GM18870 (cell line): ENCODE measurements at regions not wholly inside any gene's neighbourhood (a gene's known extent, or its start where the extent isn't known, plus 50 kb on each side); places are given as distances from the start of the nearest gene placed in this dataset.

Source experiments
- ATAC-seq: cut with Tn5 transposase; IDR thresholded peaks from one replicate; pipeline ENCODE4 v1.9.1; 2021; ENCODE audit warnings: moderate library complexity; ENCODE audit not compliant: unreplicated experiment

DNA sequence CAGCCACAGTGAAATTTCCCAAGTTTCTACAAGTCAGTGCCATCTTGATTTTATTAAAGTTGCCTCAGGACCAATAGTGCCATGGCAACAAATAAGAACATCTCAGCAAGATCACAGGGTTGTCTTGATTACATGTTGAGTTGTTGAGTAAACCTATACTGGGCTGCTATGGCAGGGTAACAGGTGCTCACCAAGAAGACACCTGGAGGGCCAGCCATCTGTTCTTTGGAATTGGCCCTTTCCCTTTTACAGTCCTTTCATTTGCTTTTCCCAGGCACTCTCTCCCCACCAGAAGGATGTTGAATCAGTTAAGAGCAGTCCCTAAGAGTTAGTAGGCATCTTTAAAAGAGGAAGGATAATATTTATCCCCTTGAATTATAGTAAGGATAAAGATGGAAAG, 582.0 kb downstream of the TNS3 start:
- ATAC-seq: no peak

GRCh38 chr7:46996972-46997371, 584.9 kb downstream of the TNS3 start:
- ATAC-seq: no peak

- ATAC-seq: no peak
Observed at GRCh38 chr7:46993396-46993795, 588.5 kb downstream of the TNS3 start.

GRCh38 chr7:46990761-46991160, 591.1 kb downstream of the TNS3 start:
- ATAC-seq: no peak

GRCh38 chr7:46989247-46989646, 592.7 kb downstream of the TNS3 start:
- no peak for ATAC-seq

GRCh38 chr7:46982928-46983327, 599.0 kb downstream of the TNS3 start:
- no peak for ATAC-seq

- ATAC-seq: no peak
Observed at GRCh38 chr7:46979439-46979838, 602.5 kb downstream of the TNS3 start.

DNA sequence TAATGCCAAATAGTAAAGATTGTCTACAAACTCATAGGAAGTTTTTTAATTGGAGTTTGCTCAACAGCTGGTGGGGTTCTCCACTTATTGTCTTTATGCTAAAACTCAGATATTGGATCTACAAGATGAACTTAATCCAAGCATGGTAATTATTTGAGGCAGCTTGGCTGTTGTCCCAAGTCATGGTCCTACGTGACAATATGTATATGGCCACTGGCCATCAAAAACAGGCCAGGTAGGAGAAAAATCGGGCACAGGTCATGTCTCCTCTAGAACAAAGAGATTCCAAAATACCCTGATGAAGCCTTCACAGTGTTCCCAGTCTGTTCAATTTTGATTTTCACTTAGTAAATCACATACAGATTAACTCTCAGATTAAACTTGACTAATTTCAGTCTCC, 606.4 kb downstream of the TNS3 start:
- no peak for ATAC-seq

DNA sequence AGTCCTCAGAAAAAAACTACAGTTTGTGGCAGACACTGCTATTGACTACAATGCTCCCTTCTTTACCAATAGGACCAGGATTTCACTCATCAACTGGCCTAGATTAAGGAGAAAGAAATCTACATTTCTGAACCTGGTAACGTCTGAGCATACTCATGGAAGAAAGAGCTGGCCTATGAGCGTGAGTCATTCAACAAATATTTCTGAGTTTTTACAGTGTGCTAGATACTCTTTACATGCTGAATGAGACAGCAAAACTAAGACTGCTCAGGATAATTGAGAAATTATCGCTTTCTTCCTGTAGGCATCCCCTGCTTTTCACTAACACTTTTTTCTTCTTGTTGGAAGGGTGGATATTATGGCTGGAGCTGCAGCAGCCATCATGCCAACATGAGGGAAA, 609.7 kb downstream of the TNS3 start:
- ATAC-seq: no peak

- ATAC-seq: no peak
Observed at GRCh38 chr7:46970476-46970875, 611.4 kb downstream of the TNS3 start.

- ATAC-seq: no peak
Observed at GRCh38 chr7:46970131-46970430, 611.8 kb downstream of the TNS3 start.

GRCh38 chr7:46969303-46970130, 612.4 kb downstream of the TNS3 start:
- ATAC-seq: no peak

GRCh38 chr7:46968003-46968402, 613.9 kb downstream of the TNS3 start:
- no peak for ATAC-seq

- no peak for ATAC-seq
Observed at GRCh38 chr7:46963719-46964118, 618.2 kb downstream of the TNS3 start.

GRCh38 chr7:46960970-46961369, 620.9 kb downstream of the TNS3 start:
- ATAC-seq: no peak

- no peak for ATAC-seq
Observed at GRCh38 chr7:46957195-46957594, 624.7 kb downstream of the TNS3 start.

- ATAC-seq: no peak
Observed at GRCh38 chr7:46955531-46955930, 626.4 kb downstream of the TNS3 start.

GRCh38 chr7:46954181-46954580, 627.7 kb downstream of the TNS3 start:
- no peak for ATAC-seq

DNA sequence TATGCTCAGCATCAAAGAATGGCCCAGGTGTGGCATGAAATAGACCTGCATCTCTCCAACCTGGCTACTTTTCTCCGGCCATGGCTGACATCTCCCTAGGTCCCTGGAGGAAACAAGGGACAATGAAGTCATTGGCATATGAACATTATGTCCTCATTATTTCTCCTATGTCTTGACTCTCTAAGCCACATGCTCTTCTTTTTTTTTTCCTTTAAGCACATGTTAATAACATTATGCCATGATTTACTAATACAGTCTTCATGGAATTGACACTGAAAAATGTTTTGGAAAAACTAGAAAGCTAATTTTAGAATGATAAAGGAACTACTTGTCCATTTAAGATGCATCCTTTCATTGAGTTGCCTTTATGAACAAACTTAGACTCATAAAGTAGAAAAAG, 628.9 kb downstream of the TNS3 start:
- ATAC-seq: no peak

DNA sequence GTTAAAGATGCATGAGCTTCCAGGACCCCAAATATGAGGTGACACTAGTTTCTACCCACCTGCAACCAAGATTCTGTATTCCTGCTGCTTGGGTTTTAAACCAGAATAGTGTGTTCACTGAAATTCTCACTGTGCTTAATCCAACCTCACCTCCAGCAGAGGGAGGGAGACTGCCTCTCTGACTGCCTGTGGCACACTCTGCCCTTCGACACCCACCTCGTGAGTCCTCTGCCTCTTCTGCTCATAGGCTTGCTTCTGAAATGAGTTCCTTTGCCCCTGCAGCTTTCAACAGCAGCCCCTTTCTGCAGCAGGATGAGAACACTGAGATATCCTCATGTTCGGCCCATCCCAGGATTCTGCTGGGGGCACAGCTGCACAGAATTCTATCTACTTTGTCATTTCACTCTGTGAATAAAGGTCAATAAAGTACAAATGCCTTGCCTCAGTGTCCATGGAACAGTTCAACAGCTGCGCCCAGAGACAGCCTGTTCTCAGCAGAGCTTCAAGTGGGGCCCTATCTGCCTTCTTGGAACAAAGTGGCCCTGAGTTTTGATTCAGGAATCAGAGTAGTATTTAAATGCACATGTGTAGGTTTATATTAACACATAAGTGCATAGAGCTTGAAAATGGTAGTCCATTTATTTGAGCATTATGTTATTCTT, 632.5 kb downstream of the TNS3 start:
- no peak for ATAC-seq

DNA sequence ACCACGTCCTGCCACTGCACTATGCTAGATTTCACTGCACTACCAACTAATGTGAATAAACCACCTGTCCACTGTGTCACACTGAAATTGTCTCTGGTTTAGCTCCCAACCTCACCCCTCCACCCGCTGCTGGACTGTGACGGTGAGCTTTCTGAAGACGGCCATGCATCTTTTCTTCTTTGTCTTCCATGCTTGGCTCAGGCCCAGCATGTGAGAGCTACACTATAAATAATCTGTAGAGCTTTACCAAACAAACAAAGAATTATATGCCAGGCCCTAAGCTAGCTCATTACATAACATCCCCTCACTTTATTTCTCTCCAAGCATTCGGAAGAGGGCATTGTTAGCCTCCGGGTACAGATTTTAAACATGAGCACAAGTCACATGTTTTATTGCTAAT, 633.2 kb downstream of the TNS3 start:
- ATAC-seq: no peak

- ATAC-seq: no peak
Observed at GRCh38 chr7:46945328-46945727, 636.6 kb downstream of the TNS3 start.

DNA sequence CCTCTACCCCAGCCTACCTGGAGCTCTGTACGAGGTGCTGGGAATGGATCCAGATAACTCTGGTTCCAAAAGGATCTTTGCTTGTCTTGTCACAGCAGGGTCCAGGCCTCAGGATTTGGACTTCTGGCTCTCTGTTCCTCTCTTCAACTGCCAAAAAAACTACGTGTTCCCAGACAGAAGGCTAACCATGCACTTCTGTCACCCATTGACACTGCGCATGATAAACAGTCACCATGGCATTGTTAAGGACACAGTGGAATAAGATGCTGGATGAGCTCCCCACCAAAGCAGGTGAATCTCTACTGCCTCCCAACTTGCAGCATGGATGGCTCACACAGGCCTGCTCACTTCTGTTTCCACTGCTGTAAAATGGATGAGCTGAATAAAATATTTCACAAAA, 637.9 kb downstream of the TNS3 start:
- ATAC-seq: no peak
